GM04504 (cell line): ENCODE measurements at regions not wholly inside any gene's neighbourhood (a gene's known extent, or its start where the extent isn't known, plus 50 kb on each side); places are given as distances from the start of the nearest gene placed in this dataset.
A peak's percentile ranks its signal among the peaks of the same experiment; 100 is the strongest.

Source experiments
- DNase-seq: peaks from one replicate; pipeline ENCODE4 v3.0.0-alpha.2; 2012; ENCODE audit warnings: low read depth

- DNase-seq = no peak
Observed at GRCh38 chr3:177942911-177943310, 593.3 kb upstream of the KCNMB2 start.

- DNase-seq = no peak
Observed at GRCh38 chr3:177944228-177944661, 592.0 kb upstream of the KCNMB2 start.

- no peak for DNase-seq
Observed at GRCh38 chr3:177946048-177946447, 590.2 kb upstream of the KCNMB2 start.

- no peak for DNase-seq
Observed at GRCh38 chr3:177946497-177946896, 589.7 kb upstream of the KCNMB2 start.

GRCh38 chr3:177946936-177947335 lies 589.3 kb upstream of the KCNMB2 start:
- DNase-seq = peak; percentile 22

- DNase-seq = no peak
Observed at GRCh38 chr3:177947901-177948300, 588.3 kb upstream of the KCNMB2 start.

- no peak for DNase-seq
Observed at GRCh38 chr3:177948716-177949425, 587.4 kb upstream of the KCNMB2 start.

- DNase-seq = no peak
Observed at GRCh38 chr3:177959188-177959587, 577.0 kb upstream of the KCNMB2 start.

GRCh38 chr3:177960014-177960413 lies 576.2 kb upstream of the KCNMB2 start:
- no peak for DNase-seq

GRCh38 chr3:177960722-177961121 lies 575.5 kb upstream of the KCNMB2 start:
- no peak for DNase-seq

- no peak for DNase-seq
Observed at GRCh38 chr3:177961784-177962183, 574.5 kb upstream of the KCNMB2 start.

GRCh38 chr3:177966493-177966892 lies 569.7 kb upstream of the KCNMB2 start:
- DNase-seq = no peak

- no peak for DNase-seq
Observed at GRCh38 chr3:177968891-177969290, 567.3 kb upstream of the KCNMB2 start.

- DNase-seq = no peak
Observed at GRCh38 chr3:177973241-177973840, 562.9 kb upstream of the KCNMB2 start.

GRCh38 chr3:177976241-177976640 lies 560.0 kb upstream of the KCNMB2 start:
- DNase-seq = no peak

- DNase-seq = no peak
Observed at GRCh38 chr3:177976866-177977265, 559.4 kb upstream of the KCNMB2 start.

GRCh38 chr3:177977381-177978158 lies 558.7 kb upstream of the KCNMB2 start:
- DNase-seq = no peak

GRCh38 chr3:177978946-177979345 lies 557.3 kb upstream of the KCNMB2 start:
- no peak for DNase-seq

- DNase-seq = no peak
Observed at GRCh38 chr3:177979703-177980102, 556.5 kb upstream of the KCNMB2 start.

- DNase-seq = no peak
Observed at GRCh38 chr3:177981576-177981975, 554.7 kb upstream of the KCNMB2 start.

GRCh38 chr3:177982034-177982433 lies 554.2 kb upstream of the KCNMB2 start:
- DNase-seq = no peak

GRCh38 chr3:177983320-177983719 lies 552.9 kb upstream of the KCNMB2 start:
- no peak for DNase-seq
